SW 1271 (cell line): ENCODE measurements at regions not wholly inside any gene's neighbourhood (a gene's known extent, or its start where the extent isn't known, plus 50 kb on each side); places are given as distances from the start of the nearest gene placed in this dataset.
A peak's percentile ranks its signal among the peaks of the same experiment; 100 is the strongest.

Source experiments
- DNase-seq, 2 experiments: peaks; one replicate each; lab custom pipeline; 2025; lab: John Stamatoyannopoulos, UW

DNA sequence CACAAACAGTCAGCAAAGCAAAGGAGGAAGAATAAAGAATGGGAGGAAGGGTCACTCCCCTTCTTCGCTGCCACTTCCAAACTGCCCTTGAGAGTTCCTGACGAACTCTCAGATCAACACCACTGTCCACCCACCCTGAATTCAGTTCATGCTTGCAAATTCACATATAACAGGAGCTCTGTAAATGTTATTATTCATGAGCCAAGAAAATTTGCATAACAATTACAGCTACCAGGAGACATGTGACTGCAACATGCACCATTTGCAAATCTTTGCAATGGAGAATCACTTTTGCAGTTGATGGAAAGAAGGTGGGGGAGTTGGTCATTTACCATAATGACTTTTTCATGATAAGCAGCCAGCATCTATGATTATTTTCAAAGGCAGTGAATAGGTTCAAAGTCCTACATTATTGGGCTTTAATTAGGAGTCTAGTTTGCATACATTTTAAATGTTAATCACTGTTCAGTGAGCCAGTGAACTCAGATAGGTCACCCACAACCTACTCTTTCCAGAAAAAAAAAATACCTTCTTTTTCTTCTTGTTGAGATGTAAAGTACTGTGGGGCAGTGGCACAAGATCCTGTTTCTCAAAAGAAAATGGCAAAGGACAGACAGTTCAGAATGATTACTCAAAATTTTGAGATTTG, 149.7 kb downstream of the CAAP1 start:
- no peak for DNase-seq

DNA sequence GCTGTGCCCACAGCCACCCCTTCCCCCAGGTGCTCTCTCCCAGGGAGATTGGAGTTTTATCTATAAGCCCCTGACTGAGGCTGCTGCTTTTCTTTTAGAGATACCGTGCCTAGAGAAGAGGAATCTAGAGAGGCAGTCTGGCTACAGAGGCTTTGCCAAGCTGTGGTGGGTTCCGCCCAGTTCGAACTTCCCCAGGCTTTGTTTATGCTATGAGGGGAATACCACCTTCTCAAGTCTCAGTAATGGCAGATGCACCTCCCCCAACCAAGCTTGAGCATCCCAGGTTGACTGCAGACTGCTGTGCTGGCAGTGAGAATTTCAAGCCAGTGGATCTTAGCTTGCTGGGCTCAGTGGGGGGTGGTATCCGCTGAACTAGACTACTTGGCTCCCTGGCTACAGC, 157.4 kb downstream of the CAAP1 start:
- no peak for DNase-seq

- no peak for DNase-seq
These were observed 163.4 kb downstream of the CAAP1 start for GRCh38 chr9:26729187-26729586.

DNA sequence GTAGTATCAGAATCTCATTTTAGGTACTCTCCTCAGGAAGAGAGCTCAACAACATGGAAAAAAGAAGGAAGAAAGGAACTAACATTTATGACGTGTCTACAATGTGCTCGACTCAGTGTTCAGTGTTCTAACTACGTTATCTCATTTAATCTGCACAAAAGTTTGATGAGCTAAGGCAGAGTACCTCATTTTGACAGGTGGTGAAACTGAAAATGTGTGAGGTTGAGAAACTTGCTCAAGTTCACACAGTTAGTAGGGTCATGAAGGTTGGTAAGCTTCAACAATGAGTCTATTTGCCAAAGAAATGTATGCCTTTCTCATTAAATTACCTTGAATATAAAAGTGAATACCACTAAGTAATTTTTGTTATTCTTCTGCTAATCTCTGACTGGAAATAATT, 165.1 kb downstream of the CAAP1 start:
- no peak for DNase-seq

- no peak for DNase-seq
These were observed 167.0 kb downstream of the CAAP1 start for GRCh38 chr9:26725573-26725972.

- peak in 1 of 2 experiments; percentile 6 for DNase-seq
These were observed 169.1 kb downstream of the CAAP1 start for GRCh38 chr9:26723486-26723885.

- no peak for DNase-seq
These were observed 169.8 kb downstream of the CAAP1 start for GRCh38 chr9:26722755-26723154.

DNA sequence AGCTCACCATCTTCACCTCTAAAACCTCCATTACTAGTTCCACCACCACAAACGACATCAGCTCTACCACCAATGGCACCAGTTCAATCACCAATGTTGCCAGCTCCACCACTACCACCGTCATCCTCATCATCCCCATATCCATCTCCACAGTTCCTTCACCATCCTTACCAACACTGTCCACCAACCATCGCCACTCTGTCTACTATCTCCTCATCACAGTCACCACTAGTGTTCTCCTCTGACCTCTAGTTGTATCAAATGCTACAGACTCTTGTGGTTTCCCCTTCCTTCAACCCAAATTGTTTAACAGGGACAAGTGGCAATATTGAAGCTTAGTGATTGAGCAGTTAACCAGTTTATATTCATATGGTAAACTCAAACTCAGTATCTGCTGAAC, 182.6 kb downstream of the CAAP1 start:
- no peak for DNase-seq

- no peak for DNase-seq
These were observed 186.4 kb downstream of the CAAP1 start for GRCh38 chr9:26706223-26706622.

DNA sequence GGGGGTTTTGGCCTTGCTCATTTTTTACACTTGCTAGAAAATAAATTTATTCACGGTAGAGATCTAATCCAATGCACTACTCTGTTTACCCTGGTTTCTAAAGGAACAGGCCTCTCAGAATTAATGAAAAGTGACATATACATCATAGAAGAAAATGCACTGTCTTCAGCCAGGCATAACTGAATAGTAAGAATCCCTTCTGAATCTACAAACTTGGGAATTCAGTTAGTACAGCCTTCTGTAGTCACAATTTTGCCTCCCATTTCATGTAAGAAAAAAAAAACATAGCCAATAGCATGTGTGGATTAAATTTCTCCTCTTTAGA, 197.3 kb downstream of the CAAP1 start:
- DNase-seq = no peak

DNA sequence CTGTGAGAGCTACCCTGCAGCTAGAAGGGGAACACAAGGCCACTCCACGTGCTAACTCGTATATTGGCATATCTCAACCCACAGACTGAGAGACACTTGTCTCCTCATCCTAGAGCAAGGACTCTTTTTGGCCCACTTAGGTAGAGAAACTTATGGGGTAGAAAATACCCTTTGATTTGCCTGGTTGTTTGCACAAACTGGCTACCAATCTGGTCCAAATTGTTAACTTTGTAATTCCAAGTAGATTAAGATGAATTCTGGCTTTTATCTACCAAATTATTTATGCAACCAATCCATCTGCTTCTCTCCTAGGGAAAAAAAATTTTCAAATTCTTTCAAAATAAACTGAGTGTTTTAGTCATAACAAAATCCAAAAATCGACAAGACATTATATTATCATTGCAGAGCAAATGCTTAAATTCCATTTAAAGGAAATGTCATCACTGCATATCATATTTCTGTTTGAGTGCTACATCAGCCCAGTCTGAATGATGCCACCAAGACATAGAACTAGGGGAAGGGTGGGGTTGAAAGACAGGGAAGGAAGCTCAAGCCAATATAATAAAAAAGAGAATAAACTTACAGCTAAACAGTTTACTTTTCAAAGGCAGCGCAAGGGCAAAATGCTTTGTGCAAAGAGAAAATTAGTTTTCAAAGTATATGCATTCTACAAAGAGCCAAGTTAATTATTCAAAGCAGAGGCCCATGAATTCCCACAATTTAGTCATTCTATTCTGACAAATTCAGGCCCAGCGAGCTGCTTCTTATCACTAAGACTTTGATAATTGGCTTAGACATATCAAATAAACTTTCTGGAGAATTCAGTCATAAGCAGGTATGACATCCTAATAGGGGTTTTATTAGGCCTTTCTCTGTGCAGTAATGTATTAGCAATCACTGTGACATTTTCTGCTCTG, 198.0 kb downstream of the CAAP1 start:
- DNase-seq = no peak

GRCh38 chr9:26689041-26689440, 203.6 kb downstream of the CAAP1 start:
- DNase-seq = no peak

- no peak for DNase-seq
These were observed 205.2 kb downstream of the CAAP1 start for GRCh38 chr9:26687421-26687820.

DNA sequence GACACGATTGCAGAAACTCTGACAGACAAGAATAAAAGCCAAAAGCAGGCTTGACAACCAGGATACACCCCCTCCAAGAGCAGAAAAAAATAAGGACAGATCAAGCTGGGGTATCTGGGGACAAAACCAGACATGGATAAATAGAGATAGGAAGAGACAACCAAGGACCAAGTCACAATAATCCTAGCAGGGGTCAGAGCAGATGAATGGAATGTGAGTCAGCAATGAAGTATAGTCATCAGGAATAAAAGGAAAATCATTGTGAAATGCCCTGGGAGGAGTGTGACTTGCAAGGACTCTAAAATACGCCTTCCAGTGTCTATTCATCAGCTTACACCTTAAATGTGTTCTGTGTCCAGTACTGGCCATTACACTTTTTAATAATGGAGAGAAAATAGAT, 206.8 kb downstream of the CAAP1 start:
- DNase-seq = no peak

GRCh38 chr9:26684029-26684428, 208.6 kb downstream of the CAAP1 start:
- no peak for DNase-seq

DNA sequence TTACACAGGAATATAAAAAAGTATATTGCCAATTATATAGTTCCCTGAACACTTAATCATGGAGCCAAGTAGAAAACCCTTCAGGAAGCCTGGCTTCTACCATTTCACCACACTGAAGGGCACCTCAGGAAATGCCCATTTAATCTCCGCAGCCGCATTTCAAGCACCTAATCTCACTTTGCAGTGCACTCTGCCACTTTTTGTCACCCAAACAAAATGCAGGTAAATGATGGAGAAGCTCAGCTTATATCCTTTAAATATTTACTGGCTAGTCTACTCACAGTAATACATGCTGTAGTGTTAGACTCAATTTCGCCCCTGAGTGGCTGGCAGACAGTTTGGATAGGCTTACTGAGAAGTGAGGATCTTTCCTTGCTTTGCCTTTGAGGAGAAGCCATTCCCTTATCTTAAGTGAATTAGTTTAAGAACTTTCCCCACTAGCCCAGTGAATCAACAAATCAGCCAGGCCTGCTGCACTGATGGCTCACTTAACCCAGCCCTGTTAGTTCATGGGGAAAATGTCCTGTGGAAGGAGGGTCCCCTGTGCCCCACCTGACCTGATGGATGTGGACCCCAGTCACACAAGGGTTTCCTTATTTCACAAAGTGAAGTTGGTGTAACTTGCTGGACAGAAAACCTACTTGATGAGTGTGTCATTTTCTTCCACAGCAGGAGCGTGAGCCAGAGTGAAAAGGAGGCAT, 209.7 kb downstream of the CAAP1 start:
- no peak for DNase-seq

DNA sequence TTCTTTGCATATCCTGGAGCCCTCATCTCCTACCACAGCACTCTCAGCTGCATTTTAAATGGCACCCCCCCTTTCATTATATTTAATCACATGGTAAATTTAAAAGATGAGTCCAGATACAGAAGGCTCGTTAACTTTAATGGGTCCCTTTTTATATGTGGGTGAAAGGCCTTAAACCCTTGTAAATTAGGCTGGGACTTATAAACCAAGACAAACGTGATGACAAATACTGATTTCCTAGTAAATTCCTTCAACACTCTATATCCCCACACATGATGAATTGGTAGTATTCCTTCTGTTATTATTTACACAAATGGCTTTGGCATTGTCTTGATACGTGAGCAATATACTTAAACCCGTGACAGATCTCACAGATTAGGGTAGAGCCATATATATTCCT, 210.6 kb downstream of the CAAP1 start:
- no peak for DNase-seq

GRCh38 chr9:26677965-26678706, 214.5 kb downstream of the CAAP1 start:
- DNase-seq = no peak

DNA sequence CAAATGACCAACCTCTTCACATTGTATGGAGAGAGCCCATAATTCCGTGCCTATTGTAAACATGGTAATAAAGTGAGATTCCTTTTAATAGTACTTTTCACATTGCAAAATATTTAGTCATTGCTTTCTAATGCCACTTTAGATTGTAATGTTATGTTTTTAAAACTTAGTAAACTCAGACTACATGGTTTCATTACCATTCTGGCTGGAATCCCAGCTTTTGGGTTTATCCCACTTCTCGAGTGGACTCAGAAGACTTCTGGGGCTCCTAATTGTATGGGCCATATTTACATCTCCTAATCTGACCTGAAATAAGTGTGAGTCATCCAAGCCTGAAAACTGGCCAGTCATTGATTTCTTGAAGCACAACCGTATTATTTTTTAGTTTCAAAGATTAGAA, 217.6 kb downstream of the CAAP1 start:
- no peak for DNase-seq

DNA sequence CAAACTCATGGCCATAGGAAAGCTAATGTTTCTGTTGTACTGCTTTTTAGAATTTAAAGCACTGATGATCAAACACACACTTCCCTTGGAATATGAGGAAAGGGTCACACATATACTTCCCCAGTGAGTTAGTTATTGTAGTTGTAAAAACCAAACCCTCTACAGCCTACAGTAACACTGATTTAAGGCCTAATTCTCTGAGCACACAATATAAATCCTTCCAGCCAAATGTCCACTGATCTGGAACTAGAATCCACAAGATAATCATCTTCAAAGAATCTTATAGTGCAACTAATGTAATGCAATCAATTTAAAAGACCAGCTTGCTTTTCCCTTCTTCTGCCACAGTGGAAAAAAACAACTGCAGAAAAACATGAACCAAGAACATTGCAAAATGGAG, 219.3 kb downstream of the CAAP1 start:
- no peak for DNase-seq

GRCh38 chr9:26669701-26670670, 222.6 kb downstream of the CAAP1 start:
- no peak for DNase-seq
